GM10248 (cell line): ENCODE measurements at regions not wholly inside any gene's neighbourhood (a gene's known extent, or its start where the extent isn't known, plus 50 kb on each side); places are given as distances from the start of the nearest gene placed in this dataset.

Experiments used
- CTCF ChIA-PET: fragments of 300-600 bp; sonication (Branson Sonifier 250); formaldehyde crosslinking; extraction: SDS; loops from one replicate; lab custom pipeline; 2021; ENCODE audit warnings: antibody characterized with exemption; lab: Yijun Ruan, JAX
- POLR2A ChIA-PET: fragments of 350-650 bp; sonication (Branson Sonifier 250); formaldehyde crosslinking; extraction: SDS; loops from one replicate; lab custom pipeline; 2020; ENCODE audit warnings: antibody characterized with exemption; lab: Yijun Ruan, JAX
- DNase-seq: peaks from one replicate; pipeline ENCODE4 v3.0.0; 2012; ENCODE audit errors: extremely low spot score
- TF ChIP-seq, protein P1 (sequence below): IDR thresholded peaks from 2 replicates; pipeline ENCODE4 v1.5.1; 2012; ENCODE audit warnings: mild to moderate bottlenecking, low read depth; ENCODE audit errors: extremely low read depth, missing control alignments, control extremely low read depth

DNA sequence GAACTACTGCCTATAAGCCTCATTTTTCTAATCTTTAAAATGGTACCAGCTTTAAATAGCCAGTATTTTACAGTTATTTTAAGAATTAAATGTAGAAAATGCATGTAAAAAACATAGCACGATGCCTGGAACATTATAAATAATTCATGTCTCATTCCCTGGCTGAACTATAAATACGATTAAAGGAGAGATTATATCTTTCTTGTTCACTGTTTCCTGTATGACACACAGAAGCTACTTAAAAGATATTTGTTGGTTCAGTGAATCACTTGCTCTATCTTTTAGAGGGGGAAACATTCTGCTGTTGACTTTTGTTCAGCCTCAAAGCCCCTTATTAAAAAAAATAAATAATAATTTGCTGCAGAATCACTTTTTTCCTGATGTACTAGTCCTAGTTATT, 406.9 kb downstream of the LRFN5 start:
- ChIA-PET CTCF (no interaction called here), POLR2A (no interaction called here)
- DNase-seq = no peak
- TF ChIP-seq, protein P1, sequence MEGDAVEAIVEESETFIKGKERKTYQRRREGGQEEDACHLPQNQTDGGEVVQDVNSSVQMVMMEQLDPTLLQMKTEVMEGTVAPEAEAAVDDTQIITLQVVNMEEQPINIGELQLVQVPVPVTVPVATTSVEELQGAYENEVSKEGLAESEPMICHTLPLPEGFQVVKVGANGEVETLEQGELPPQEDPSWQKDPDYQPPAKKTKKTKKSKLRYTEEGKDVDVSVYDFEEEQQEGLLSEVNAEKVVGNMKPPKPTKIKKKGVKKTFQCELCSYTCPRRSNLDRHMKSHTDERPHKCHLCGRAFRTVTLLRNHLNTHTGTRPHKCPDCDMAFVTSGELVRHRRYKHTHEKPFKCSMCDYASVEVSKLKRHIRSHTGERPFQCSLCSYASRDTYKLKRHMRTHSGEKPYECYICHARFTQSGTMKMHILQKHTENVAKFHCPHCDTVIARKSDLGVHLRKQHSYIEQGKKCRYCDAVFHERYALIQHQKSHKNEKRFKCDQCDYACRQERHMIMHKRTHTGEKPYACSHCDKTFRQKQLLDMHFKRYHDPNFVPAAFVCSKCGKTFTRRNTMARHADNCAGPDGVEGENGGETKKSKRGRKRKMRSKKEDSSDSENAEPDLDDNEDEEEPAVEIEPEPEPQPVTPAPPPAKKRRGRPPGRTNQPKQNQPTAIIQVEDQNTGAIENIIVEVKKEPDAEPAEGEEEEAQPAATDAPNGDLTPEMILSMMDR = no peak

DNA sequence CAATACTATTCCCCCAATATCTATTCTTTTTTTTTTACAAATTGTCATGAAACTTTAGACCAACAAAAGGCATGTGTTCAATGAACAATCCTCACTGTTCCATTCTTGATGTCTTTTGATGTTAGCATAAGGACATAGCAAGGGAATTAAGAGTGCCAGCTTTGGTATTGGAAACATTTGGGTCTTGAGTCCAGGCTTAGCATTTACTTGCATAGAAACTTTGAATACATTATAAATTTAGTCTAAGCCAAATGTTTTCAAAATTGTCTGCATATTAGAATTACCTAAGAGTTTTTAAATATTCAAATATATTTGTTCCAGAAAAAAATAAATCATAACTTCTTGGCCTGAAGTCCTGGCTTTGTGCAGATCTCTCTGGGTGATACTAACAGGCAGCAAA, 406.5 kb downstream of the LRFN5 start:
- POLR2A ChIA-PET = no interaction called here

DNA sequence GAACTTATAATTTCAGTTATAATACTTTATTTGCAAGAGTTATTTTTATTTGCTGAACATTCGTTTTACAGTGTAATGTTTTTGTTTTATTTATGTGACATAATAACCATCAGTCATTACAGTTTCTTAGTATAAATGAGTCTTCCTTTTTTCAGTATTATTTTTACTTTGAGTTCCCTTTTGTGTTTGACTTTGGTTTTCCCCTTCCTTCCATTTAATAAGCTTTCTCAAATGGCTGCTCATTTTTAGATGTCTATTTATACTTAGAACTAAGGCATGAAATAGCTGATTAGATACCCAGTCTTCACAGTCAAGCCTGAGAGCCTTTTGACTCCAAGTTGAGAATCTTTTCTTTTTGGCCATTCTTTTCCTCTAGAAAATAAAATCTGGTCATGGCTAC, 404.5 kb downstream of the LRFN5 start:
- ChIA-PET CTCF (interaction anchor here (1.0 kb wide), 1 partner anchor 16 kb away, joined by 3 read pairs; no protein-coding TSS in a partner anchor), POLR2A (no interaction called here)
- TF ChIP-seq, protein P1 = no peak

More for the DNA sequence above, 406.5 kb downstream of the LRFN5 start:
- DNase-seq = no peak
- TF ChIP-seq, protein P1 = no peak
- CTCF ChIA-PET = no interaction called here

DNA sequence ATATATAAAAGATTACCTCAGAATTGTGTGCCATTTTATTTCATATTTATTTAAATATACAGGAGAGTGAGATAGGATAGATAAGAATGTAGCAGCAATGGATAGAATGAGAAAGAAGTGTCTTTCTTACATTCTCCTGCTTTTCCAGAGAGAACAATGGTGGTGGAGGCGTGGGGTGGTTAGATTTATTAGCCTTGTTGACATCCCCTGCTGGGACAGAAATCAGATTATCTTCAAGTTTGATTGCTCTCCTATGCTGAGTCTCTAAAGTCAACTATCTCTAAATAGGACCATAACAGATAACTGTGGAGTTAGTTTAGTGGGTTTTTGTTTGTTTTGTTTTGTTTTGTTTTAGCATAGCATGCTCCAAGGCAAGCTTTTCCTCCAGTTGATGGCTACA, 397.6 kb downstream of the LRFN5 start:
- TF ChIP-seq, protein P1 = no peak
- ChIA-PET CTCF (no interaction called here), POLR2A (no interaction called here)
- no peak for DNase-seq

More for the DNA sequence above, 404.5 kb downstream of the LRFN5 start:
- no peak for DNase-seq

DNA sequence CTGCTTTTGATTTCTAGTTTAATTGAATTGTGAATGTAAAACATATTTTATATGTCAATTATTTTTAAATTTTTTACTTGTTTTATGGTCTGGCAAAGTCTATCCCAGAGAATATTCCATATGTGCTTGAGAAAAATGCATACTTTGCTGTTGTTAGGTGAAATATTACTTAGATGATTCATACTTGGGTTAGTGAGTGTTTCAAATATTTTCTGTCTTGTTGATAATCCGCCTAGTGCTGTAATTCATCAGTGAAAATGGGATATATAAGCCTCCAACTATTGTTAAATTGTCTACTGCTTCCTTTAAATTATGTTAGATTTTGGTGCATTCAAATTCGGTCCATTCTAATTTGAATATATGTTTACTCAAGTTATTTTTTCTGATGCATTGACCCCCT, 395.5 kb downstream of the LRFN5 start:
- ChIA-PET POLR2A (no interaction called here), CTCF (no interaction called here)
- no peak for DNase-seq
- TF ChIP-seq, protein P1 = no peak

GRCh38 chr14:42001431-42001830, 394.8 kb downstream of the LRFN5 start:
- DNase-seq = no peak
- TF ChIP-seq, protein P1 = no peak
- CTCF ChIA-PET = no interaction called here
- POLR2A ChIA-PET = no interaction called here

GRCh38 chr14:42000450-42000849, 393.8 kb downstream of the LRFN5 start:
- ChIA-PET CTCF (no interaction called here), POLR2A (no interaction called here)
- TF ChIP-seq, protein P1 = no peak
- DNase-seq = no peak
